Stimulated activated CD8-positive, alpha-beta memory T cell treated with anti-CD3 and anti-CD28 coated beads, Interleukin-4, amount 100 ng/mL, for 1 hour (primary cell): ENCODE measurements at regions not wholly inside any gene's neighbourhood (a gene's known extent, or its start where the extent isn't known, plus 50 kb on each side); places are given as distances from the start of the nearest gene placed in this dataset.
"Not testable (repeated sequence)": the region's sequence is repeated elsewhere in the genome, so short reads cannot be mapped to it uniquely, and the experiment has no call there.

Experiments
- DNase-seq, 2 donors: peaks; one replicate each; pipeline ENCODE4 v3.0.0-alpha.2; 2020; ENCODE audit warnings: low read depth in 2 of 2, low spot score in 1 of 2

DNA sequence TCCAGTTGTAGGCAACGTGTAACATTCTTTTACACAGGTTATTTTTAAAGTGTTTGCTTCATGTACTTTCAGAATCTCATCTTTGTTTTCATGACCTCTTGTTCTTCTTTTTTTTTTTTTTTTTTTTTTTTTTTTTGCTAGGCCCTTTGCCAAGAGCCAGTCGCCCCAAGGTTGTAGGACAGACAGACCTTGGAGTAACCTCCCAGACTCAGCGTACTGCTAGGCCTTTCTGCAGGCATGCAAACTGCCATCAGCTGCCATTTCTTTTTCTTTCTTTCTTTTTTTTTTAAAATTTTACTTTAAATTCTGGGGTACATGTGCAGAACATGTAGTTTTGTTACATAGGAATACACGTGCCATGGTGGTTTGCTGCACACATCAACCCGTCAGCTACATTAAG, 452.3 kb upstream of the MDGA2 start:
- DNase-seq = no peak

DNA sequence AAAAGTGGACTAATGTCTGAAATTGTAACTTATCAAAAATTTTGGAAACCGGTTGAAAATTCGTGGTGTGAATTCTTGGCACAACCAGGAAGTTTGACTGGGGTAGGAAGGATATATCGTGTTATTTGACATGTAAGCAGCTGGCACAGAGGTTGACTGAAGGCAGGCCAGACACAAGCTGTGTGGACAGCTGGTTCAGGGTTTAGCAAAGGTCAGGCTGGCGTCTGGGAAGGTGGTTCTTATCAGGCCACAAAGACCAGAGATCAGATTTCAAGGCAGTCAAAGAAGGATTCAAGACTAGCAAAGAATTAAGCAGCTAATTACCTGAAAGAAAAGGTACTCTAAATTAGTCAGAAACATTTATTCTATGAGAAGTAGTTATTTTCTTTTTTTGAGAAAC, 450.2 kb upstream of the MDGA2 start:
- no peak for DNase-seq

DNA sequence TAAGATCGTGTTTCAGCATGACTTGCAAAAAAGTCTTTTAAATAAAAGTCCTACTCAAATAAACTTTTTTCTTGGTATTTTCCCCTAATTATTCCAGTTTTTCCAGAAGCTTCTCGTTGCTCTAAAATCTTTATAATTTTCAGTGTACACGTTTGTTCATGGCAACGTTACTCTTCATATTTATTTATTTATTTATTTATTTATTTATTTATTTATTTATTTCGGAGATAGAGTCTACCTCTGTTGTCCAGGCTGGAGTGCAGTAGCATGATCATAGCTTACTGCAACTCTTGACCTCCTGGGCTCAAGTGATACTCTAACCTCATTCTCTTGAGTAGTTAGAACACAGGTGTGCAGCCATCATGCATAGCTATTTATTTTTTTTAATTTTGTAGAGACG, 438.3 kb upstream of the MDGA2 start:
- DNase-seq = no peak

DNA sequence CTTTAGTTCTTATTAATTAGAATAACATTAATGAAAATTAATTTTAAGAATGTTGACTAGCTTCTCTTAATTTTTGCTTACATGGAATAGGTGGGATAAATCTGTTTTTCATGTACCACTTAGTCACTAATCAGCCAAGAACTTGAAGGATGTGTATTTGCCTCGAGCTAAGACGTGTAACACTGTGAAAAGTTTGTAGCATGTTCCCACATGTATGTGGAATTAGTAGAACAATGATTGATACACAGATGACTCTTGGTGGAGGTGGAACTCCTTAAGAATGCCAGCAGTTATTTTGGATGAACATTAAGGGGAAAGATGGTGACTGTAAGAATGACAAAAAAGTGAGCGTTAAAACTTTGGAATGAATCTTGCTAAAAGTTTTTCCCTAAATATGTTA, 435.7 kb upstream of the MDGA2 start:
- DNase-seq = no peak

DNA sequence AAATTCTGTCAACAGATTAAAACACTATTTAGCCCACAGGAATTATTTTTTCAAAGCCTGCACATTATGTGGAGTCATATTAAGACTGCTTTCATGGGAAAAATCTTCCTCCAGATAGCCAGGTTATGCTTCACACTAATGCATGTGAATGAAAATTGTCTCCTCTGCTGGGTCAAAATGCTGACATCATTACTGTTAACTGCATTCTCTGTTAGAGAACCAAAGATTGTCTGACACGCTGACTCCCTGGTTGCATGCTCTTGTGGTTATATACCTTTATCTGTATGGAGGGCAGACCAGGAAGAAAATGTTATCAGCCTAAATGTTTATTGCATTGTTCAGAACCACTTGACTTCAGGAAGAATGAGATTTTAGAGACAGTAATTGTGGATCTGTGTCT, 432.2 kb upstream of the MDGA2 start:
- DNase-seq = no peak

DNA sequence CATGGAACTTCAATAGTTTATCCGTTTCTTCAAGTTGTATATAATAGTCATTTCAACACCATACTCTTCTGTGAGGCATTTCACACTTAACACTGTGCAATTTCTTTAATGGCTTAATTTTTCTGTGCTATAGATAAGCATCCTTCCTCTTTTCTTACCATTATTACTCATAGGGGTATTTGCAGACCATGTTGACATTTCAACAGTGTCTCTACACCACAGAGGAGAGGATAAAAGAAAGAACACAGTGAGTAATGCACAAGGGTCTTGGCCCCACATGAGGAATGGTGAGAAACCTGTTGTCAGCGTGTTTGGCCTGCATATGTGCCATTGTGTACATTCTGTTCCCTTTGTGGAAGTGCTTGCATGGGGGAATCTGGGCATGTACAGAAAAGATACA, 421.5 kb upstream of the MDGA2 start:
- DNase-seq = no peak

DNA sequence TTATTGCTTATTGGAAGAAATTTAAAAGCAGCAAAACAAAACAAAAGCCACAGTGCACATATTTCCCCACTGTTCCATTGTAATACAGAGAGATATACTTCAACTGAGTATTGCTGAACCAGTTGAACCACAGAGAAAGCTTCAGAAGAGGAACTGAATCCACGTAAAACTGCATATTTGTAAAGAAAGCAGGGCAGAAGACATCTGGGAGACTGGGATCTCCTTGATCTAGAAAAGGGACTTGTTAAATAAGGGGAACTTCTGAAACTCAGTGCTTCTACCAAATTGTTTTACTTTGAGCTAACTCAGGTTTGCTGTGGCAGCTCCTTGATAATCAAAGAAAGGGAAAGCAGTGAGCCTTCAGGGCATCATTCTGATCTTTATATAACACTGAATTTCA, 411.1 kb upstream of the MDGA2 start:
- no peak for DNase-seq

DNA sequence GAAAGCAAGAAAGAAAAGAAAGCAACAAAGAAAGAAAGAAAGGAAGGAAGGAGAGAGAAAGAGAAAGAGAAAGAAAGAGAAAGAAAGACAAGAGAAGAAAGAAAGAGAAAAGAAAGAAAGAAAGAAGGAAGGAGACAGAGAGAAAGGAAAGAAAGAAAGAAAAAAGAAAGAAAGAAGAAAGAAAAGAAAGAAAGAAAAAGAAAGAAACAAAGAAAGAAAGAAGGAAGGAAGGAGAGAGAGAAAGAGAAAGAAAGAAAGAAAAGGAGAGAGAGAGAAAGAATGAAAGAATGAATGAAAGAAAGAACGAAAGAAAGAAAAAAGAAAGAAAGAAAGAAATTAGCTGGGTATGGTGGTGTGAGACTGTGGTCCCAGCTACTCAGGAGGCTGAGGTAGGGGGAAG, 400.1 kb upstream of the MDGA2 start:
- no peak for DNase-seq

DNA sequence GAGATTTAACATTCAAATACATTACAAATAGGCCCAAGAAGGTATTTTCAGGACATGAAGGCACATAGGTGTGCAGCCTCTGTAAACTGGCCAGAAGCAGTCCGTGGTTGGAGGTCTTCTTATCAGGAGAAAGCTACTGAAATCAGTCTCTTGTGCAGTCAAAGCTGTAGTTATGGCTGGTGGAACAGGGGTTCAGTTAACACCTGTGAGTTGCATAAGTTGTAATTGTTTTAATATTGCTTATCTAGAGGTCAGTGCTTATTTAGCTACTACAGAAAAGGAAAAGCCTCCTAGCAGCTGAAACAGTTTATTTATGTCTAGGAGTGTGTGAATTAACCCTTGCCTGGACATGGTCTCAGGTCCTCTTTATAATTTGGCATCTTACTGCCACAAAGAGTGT, 377.6 kb upstream of the MDGA2 start:
- DNase-seq = no peak

DNA sequence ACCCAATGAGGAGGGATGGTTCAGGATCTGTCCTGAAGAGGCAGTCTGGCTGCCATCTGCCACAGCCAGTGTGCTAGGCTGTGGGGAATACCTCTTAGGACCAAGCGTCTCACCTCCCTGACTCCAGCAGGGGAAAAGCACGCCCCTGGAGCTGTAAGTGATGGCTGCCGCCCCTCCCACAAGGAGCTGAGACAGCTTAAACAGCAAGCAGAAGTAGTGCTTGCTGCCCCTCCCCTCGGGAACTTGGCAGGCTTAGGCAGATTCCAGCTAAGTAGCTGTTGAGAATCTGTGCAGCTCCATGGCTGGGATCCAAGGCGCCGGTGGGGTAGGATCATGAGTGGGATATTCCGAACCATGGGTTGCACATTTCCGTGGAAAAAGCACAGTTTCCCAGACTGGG, 360.4 kb upstream of the MDGA2 start:
- no peak for DNase-seq

DNA sequence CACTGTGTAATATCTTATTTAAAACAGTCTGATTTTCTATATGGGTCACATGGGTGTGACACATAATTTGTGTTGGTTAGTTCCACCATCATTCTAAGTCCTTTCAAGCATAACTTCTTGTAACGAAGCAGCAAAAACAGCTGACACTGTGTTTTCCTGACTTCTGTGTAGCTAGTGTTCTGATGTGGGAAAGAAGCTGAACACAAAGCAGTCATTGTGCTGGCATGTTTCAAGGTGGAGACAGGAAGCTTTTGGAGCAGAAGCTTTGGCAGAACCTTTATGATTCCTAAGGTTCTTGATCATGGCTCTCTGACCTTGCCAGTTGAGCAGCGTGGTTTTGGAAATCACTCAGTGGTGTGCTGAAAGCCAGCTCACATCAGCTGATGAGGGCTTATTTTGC, 351.7 kb upstream of the MDGA2 start:
- DNase-seq = no peak

DNA sequence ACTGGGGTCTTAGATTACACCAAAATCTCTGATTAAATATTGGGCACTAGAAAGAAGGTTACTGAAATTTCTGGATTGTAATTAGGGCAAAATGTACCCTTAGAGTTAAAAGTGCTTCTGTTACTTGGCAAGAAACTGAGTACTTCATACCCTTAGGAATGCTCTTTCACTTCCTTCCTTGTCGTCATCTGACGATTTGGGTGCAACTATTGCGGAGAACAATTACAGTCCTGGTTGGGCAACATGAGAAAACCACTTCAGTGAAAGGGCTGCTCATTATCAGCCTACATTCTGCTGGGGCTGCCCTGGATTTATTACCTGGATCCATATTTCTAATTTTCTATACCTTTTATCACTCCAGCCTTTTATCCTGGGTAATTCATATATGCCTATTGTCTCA, 348.5 kb upstream of the MDGA2 start:
- no peak for DNase-seq

DNA sequence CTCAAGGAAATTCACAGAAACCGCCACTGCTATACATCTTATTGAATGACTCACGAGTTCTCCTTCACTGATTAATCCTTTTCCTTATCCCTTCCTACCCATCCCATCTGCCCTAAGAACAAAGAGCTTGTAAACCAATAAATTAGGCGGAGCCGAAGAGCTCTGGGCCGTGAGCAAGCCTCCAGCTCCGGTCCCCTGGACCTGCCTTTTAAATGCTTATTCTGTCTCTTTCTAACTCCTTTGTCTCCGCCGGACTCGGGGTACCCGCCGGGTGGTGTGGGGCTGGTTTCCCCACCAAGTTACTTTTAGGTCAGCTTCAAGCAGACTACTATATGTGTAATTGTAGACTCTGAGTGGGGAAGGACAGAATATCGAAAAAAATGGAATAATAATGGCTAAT, 336.1 kb upstream of the MDGA2 start:
- DNase-seq = not testable (repeated sequence)

DNA sequence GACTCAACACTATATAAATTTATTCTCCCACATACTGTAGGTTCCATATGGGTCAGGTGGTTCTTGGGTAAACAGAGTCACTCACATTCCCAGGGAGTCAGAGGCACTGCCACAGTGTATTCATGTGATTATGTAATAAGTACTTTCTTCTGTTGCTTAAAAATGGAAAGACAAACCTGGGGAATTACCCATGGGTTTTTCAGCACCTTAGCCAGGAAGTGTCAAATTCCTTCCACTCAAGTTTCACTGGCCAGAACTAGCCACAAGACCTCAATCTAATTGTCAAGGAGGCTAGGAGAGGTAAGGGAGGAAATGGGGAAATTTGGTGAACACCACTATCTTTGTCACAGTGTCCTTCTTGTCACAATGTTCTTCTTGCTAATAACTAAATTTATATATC, 333.2 kb upstream of the MDGA2 start:
- DNase-seq = no peak

DNA sequence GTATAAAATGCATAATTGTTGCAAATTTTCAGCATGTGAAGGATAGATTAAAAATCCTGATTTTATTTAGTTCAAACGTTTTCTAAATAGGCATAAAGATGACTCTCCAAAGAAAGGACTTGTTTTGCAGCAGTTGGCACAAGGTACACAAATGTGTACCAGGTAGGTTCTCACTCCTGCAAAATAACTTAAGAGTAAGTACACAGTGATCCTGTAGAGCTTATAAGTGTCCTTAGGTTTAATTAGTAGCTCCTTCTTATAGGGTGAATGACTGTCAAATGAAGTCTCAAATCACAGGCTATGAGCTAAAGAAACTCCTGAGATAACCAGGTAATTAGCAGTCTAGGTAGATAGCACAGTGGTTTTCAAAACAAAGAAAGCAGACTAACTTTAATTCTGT, 330.6 kb upstream of the MDGA2 start:
- no peak for DNase-seq

DNA sequence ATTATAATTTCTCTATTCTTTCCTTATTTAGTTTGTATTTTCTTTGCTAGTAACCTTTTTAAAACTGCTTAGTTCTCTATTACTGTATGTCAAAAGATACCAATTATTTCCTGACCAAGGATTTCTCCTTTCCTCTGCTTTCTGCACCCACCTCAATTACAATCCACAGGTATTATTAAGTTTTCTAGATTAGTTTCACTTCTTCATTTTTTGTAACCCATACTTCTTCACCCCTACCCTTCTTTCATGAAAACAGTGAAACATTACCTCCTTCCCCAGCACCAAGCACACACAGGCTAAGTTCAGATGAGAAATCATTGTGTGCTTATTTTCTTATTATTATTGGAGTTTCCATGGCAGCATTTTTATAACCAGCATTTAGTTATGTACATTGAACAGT, 318.5 kb upstream of the MDGA2 start:
- DNase-seq = no peak

DNA sequence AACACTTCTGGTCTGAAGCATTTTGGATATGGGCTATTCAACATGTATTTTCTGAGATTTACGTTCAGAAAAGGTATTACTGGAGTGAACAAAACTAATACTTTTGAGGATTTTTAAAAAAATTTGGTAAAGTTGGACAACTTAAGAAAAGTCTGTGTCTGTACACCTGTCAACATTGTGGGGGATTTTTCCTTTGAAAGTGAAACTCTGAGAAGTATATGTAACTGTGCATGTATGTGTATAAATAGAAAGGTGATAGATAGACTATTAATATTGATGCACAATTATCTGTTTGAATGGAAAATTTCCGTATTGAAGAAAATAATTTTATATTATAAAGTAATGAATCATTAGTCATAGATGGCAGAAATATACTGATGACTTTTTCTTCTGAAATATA, 312.8 kb upstream of the MDGA2 start:
- DNase-seq = no peak

DNA sequence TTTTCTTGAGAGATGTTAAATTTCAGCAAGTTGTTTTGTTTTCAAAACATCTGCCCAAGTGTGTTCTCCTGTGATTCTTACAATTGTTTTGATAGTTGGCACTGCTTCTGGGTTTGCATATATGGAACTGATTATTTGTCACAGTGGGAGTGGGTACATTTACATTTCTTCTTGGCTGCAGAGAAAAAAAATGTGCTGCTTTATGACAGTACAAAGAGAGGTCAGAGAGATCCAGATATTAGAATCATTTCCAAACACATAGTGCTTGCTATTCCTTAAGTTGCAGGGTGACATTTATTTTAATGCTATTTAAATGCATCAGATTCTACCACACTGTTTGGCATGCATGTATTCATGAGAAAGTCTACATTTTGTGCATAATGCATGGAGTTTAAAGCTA, 303.5 kb upstream of the MDGA2 start:
- DNase-seq = no peak

DNA sequence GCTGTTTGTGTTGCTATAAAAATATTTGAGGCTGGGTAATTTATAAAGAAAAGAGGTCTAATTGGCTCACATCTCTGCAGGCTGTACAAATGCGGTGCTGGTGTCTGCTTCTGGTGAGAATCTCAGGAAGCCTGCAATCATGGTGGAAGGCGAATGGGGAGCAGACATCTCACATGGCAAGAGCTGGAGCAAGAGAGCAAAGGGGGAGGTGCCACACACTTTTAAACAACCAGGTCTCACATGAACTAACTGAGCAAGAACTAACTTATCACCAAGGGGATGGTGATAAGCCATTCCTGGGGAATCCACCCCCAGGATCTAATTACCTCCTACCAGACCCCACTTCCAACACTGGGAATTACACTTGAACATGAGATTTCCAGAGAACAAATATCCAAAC, 300.7 kb upstream of the MDGA2 start:
- DNase-seq = no peak

DNA sequence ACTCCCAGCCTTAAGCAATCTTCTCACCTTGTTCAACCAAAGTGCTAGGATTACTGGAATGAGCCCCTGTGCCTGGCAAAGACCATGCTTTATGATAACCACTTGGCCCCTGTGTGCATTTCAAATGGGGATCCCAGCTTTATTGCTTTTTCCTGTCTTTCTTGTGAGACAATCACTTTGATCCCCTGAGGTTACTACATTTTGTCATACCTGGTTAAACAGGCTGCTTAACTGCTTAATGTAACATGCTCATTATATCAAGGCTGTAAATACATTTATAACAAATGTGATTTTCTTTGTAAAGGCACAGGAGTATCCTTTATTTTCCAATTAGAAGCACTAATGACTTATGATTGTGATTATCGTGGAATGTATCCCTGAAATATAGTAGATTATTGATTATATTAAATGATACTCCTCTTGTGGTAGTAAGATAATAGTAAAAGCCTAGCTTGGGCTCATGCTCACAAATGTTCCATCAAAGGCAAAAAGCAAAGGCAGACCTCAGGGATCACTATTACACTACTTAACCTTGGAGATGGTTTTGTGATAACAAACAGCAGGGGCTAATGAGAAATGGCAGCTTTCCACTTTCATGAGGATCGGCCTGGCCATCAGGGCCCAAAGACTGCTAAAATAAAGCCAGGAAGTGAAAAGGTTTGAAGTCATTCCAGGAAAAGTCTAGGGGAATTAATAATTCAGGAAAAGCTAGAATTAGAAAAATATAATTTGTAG, 290.8 kb upstream of the MDGA2 start:
- no peak for DNase-seq

DNA sequence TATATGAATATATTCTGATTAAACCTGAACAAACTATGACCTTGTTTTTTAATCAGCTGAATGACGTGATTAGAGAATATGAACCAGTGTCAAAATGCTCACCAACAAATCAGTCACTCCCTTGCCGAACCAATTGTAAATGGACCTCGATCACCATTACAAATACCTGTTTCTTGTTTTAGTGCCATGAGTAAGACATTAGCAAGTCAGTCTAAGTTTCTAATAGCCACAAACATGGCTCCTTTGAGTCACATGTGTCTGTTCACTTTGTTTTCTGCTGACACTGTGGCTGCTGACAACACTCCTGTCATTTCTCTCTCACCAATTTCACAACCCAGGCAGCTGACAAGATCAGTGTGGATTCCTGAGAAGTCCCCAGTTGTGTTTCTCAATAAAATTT, 286.2 kb upstream of the MDGA2 start:
- no peak for DNase-seq

DNA sequence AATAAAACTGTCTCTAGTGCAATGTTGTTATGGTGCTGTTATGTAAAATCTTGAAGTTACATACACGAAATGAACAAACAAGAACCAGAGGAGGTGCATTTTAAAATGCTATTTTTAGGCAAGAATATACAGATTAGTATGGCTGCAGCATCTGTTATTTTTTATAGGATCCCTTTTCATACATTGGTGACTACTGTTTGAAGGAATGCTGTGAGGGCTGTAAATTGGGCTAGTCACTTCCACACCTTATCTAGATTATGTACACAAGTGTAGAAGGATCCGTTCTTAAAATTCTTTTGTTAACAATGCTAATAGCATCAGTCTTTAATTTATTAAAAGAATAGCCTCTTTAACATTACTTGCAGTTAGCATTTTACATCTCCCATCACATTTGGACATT, 284.3 kb upstream of the MDGA2 start:
- no peak for DNase-seq

DNA sequence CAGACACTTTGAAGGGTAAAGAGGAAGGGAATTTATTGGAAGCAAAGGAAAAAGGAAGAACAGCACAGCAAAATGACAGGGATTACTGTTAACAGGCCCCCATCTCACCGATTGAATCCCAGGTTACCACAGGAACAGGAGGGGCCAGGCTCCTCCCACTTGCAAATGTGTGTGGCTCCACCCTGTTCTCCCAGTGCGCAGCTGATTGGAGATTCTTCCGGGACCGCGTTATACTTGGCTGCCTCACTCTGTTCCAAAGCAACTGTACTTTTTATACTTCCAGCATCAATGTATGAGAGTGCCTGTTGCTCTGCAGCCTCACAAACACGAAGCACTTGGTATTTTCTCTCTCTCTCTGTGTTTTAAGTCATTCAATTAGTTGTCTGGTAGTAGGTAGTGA, 273.6 kb upstream of the MDGA2 start:
- DNase-seq = no peak

DNA sequence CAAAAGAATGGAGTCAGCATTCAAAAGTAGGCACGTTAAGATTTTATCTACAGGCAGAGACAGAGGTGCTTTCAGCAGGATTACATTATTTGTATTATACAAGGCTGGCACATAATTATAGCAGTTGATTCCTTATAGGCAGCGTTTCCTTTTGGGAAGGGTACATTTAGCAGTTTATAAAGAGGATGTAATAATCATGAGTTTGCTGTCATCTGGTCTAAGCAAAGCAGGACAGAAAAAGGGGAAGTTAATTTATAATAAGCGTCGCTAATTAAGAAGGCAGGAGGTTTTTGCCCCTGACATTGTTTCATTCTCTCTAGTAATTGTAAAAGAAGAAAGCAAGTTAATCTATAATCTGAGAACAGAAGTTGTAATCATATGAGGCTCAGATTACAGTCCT, 259.9 kb upstream of the MDGA2 start:
- no peak for DNase-seq
